NB4 (cell line): ENCODE measurements at regions not wholly inside any gene's neighbourhood (a gene's known extent, or its start where the extent isn't known, plus 50 kb on each side); places are given as distances from the start of the nearest gene placed in this dataset.

Experiments
- MYC ChIP-seq: IDR thresholded peaks from 2 replicates; pipeline ENCODE4 v1.6.1; 2011; ENCODE audit warnings: low read depth, low read length
- POLR2A ChIP-seq: IDR thresholded peaks from 2 replicates; pipeline ENCODE4 v1.6.1; 2011; ENCODE audit warnings: mild to moderate bottlenecking; ENCODE audit not compliant: insufficient read length; ENCODE audit errors: extremely low read depth
- TF ChIP-seq, protein P1 (sequence below): IDR thresholded peaks from one replicate; pipeline ENCODE4 v1.5.1; 2012; ENCODE audit warnings: low read depth, low read length
- TF ChIP-seq, protein P2 (sequence below): IDR thresholded peaks from 2 replicates; pipeline ENCODE4 v1.6.1; 2011; ENCODE audit warnings: low read depth, low read length

DNA sequence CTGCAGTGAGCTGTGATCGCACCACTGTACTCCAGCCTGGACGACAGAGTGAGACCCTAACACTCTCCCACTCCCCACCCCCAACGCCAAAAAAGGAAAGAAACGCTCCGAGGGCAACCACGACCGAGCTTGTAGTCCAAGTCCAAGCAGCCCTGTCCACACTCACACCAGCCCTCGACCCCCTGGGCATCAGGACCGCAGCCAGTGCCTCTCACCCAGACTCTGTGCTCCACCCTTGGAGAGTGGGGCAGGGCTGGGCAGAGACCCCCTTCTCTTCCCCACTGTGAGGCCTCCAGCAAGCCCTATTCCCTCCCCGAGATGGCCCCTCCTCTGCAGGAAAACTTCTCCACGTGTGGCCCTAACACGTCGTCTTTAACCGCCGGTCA is 82.6 kb downstream of the FOXL3 start:
- TF ChIP-seq, protein P1, sequence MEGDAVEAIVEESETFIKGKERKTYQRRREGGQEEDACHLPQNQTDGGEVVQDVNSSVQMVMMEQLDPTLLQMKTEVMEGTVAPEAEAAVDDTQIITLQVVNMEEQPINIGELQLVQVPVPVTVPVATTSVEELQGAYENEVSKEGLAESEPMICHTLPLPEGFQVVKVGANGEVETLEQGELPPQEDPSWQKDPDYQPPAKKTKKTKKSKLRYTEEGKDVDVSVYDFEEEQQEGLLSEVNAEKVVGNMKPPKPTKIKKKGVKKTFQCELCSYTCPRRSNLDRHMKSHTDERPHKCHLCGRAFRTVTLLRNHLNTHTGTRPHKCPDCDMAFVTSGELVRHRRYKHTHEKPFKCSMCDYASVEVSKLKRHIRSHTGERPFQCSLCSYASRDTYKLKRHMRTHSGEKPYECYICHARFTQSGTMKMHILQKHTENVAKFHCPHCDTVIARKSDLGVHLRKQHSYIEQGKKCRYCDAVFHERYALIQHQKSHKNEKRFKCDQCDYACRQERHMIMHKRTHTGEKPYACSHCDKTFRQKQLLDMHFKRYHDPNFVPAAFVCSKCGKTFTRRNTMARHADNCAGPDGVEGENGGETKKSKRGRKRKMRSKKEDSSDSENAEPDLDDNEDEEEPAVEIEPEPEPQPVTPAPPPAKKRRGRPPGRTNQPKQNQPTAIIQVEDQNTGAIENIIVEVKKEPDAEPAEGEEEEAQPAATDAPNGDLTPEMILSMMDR, result no peak
- TF ChIP-seq, protein P2, sequence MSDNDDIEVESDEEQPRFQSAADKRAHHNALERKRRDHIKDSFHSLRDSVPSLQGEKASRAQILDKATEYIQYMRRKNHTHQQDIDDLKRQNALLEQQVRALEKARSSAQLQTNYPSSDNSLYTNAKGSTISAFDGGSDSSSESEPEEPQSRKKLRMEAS, result no peak
- no peak for TF ChIP-seq POLR2A
- no peak for TF ChIP-seq MYC
